B cell (primary cell): ENCODE measurements at regions not wholly inside any gene's neighbourhood (a gene's known extent, or its start where the extent isn't known, plus 50 kb on each side); places are given as distances from the start of the nearest gene placed in this dataset.

Experiments
- ATAC-seq: fragments of 200-7000 bp; cut with Tn5 transposase; one replicate; pipeline ENCODE4 v1.10.0; 2021; ENCODE audit warnings: low read depth, mild to moderate bottlenecking, moderate number of reproducible peaks, moderate library complexity
- CTCF ChIA-PET: fragments of 350-600 bp; sonication (Branson Sonifier 250); formaldehyde crosslinking; loops from one replicate; lab custom pipeline; 2021; ENCODE audit warnings: antibody characterized with exemption, inconsistent platforms; lab: Charles Lee
- POLR2A ChIA-PET: fragments of 350-600 bp; sonication (Branson Sonifier 250); formaldehyde crosslinking; loops from one replicate; lab custom pipeline; 2021; ENCODE audit warnings: antibody characterized with exemption; lab: Charles Lee
- DNase-seq: peaks from one replicate; pipeline ENCODE4 v3.0.0; 2013
- H2AFZ ChIP-seq: 2 replicates; pipeline ENCODE4 v1.6.1; 2012; ENCODE audit warnings: mild to moderate bottlenecking, low read depth, low read length; ENCODE audit not compliant: insufficient read depth, poor library complexity, severe bottlenecking
- H3K27ac ChIP-seq, 2 donors: 1 replicate in 1 of 2; 2 replicates in 1 of 2; pipeline ENCODE4 v1.5.1; 2012 to 2013; ENCODE audit warnings: low read length in 2 of 2, mild to moderate bottlenecking in 2 of 2, moderate library complexity in 1 of 2
- H3K27me3 ChIP-seq, 4 experiments: fragments of 200-600 bp in 1 of 4; sonication (generic) in 1 of 4; replicated peaks in 1 of 4; 1 replicate in 2 of 4; 2 replicates in 2 of 4; pipeline versions ENCODE4 v1.6.1 to v1.7.0; 2013 to 2016; ENCODE audit warnings: low read length in 3 of 4, mild to moderate bottlenecking in 2 of 4, mixed read lengths in 1 of 4, moderate library complexity in 1 of 4; ENCODE audit not compliant: insufficient read depth in 4 of 4, control insufficient read depth in 3 of 4; ENCODE audit errors: control extremely low read depth in 1 of 4
- H3K36me3 ChIP-seq, 2 experiments: replicated peaks in 1 of 2; 1 replicate in 1 of 2; 2 replicates in 1 of 2; pipeline versions ENCODE4 v1.6.1 to v1.7.1; 2013; ENCODE audit warnings: low read length in 1 of 2; ENCODE audit not compliant: insufficient read depth in 2 of 2, control insufficient read depth in 1 of 2; ENCODE audit errors: control extremely low read depth in 1 of 2, extremely low read depth in 1 of 2
- H3K4me1 ChIP-seq, 2 donors: fragments of 200-600 bp in 1 of 2; sonication (generic) in 1 of 2; 1 replicate in 1 of 2; 2 replicates in 1 of 2; pipeline versions ENCODE4 v1.5.1 to v1.6.1; 2013 to 2017; ENCODE audit warnings: low read length in 2 of 2; ENCODE audit not compliant: control insufficient read depth in 2 of 2, insufficient read depth in 2 of 2
- H3K4me2 ChIP-seq: replicated peaks from 2 replicates; pipeline ENCODE3; 2012; ENCODE audit warnings: mild to moderate bottlenecking, low read depth, low read length; ENCODE audit not compliant: poor library complexity, severe bottlenecking
- H3K4me3 ChIP-seq, 5 experiments: fragments of 200-600 bp in 1 of 5; sonication (generic) in 1 of 5; 1 replicate in 3 of 5; 2 replicates in 2 of 5; pipeline versions ENCODE4 v1.5.1 to v1.7.0; 2011 to 2016; ENCODE audit warnings: low read length in 4 of 5, mild to moderate bottlenecking in 4 of 5, low read depth in 2 of 5, control low read depth in 1 of 5, moderate library complexity in 1 of 5; ENCODE audit not compliant: insufficient read depth in 1 of 5; ENCODE audit errors: control extremely low read depth in 1 of 5, extremely low read depth in 1 of 5
- H3K79me2 ChIP-seq: fragments of 200-600 bp; sonication (generic); one replicate; pipeline ENCODE4 v1.6.0; 2016; ENCODE audit warnings: low read length; ENCODE audit not compliant: control insufficient read depth, insufficient read depth
- H3K9ac ChIP-seq: fragments of 200-600 bp; sonication (generic); 2 replicates; pipeline ENCODE4 v1.6.1; 2017; ENCODE audit warnings: mild to moderate bottlenecking, low read length, moderate library complexity
- H3K9me3 ChIP-seq, 3 donors: one replicate each; pipeline versions ENCODE4 v1.6.1 to v1.7.1; 2013; ENCODE audit warnings: low read length in 2 of 3; ENCODE audit not compliant: control insufficient read depth in 2 of 3, insufficient read depth in 1 of 3; ENCODE audit errors: control extremely low read depth in 1 of 3
- H4K20me1 ChIP-seq: 2 replicates; pipeline ENCODE4 v1.6.0; 2012; ENCODE audit warnings: mild to moderate bottlenecking, low read length; ENCODE audit not compliant: insufficient read depth, control insufficient read depth, poor library complexity, severe bottlenecking
- H3K27ac Mint-ChIP-seq: one replicate; pipeline ENCODE4 v1.8.0; 2021; ENCODE audit warnings: mixed read lengths
- H3K27me3 Mint-ChIP-seq: one replicate; pipeline ENCODE4 v1.8.0; 2021; ENCODE audit warnings: mixed read lengths
- H3K4me1 Mint-ChIP-seq: one replicate; pipeline ENCODE4 v1.8.0; 2021; ENCODE audit warnings: mixed read lengths
- H3K4me3 Mint-ChIP-seq: one replicate; pipeline ENCODE4 v1.8.0; 2021; ENCODE audit warnings: mixed read lengths
- H3K9me3 Mint-ChIP-seq: one replicate; pipeline ENCODE4 v1.8.0; 2022; ENCODE audit warnings: mixed read lengths; ENCODE audit not compliant: insufficient read depth
- EZH2 ChIP-seq: IDR thresholded peaks from 2 replicates; pipeline ENCODE4 v1.6.1; 2012; ENCODE audit warnings: borderline replicate concordance, low read depth, mild to moderate bottlenecking, moderate library complexity, low read length; ENCODE audit not compliant: insufficient read depth, poor library complexity, severe bottlenecking
- WGBS: methylation state at CpG from one replicate; pipeline ENCODE4 v1.1.5; 2013; ENCODE audit warnings: missing lambda C conversion rate; ENCODE audit not compliant: insufficient coverage; 5-methylcytosine and 5-hydroxymethylcytosine counted together
- intact Hi-C: fragments of 100-400 bp; cut with micrococcal nuclease; formaldehyde crosslinking; loops from one replicate; pipeline ENCODE4 v1.10.0; 2022
- TF ChIP-seq, protein P1 (sequence below): fragments of 200-600 bp; IDR thresholded peaks from one replicate; pipeline ENCODE4 v1.8.0; 2022; ENCODE audit warnings: antibody characterized with exemption, mild to moderate bottlenecking

DNA sequence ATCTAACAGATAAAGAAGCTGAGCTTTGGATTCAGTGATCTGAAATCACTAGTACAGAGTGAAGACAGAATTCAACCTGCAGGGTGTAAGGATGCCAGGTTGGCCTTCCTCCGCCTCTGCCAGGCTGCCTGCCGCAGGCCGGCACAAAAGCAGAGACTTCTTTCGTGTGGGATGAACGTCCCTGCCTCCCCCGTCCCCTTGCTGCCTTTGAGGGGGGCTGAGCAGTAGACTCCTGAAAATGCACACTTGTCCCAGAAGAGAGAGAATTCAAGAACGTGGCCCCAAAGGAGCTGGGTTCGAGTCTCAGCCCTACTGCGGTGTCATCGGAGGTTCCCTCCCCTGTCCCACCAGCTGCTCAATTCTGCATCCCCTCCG is 154.3 kb downstream of the BCL11B start:
- no peak overlapping the region for H3K9ac ChIP-seq
- Mint-ChIP-seq H3K9me3 (no peaks in the 10 kb centered on the region), H3K27ac (no peak overlapping the region), H3K4me3 (no peak overlapping the region), H3K4me1 (no peaks in the 10 kb centered on the region), H3K27me3 (peaks cover 3% of the 10 kb centered on the region)
- ATAC-seq, result no peak
- H3K27ac ChIP-seq, result no peak overlapping the region
- intact Hi-C loops, result no loop called here
- peaks cover 0 to 3% (median 0%) of the 10 kb centered on the region in 4 experiments for H3K27me3 ChIP-seq
- ChIA-PET CTCF (no interaction called here), POLR2A (no interaction called here)
- no peaks in the 10 kb centered on the region for H3K79me2 ChIP-seq
- H2AFZ ChIP-seq, result no peak overlapping the region
- 75% methylated on average over 11 of the region's 11 CpGs for WGBS
- H3K4me2 ChIP-seq, result no peak overlapping the region
- peaks cover 0 to 34% (median 0%) of the 10 kb centered on the region in 3 donors for H3K9me3 ChIP-seq
- no peaks in the 10 kb centered on the region for H3K4me1 ChIP-seq
- no peak for DNase-seq
- no peaks in the 10 kb centered on the region for H4K20me1 ChIP-seq
- H3K4me3 ChIP-seq, result no peak overlapping the region
- H3K36me3 ChIP-seq, result no peaks in the 10 kb centered on the region
- TF ChIP-seq EZH2, result no peak
- TF ChIP-seq, protein P1, sequence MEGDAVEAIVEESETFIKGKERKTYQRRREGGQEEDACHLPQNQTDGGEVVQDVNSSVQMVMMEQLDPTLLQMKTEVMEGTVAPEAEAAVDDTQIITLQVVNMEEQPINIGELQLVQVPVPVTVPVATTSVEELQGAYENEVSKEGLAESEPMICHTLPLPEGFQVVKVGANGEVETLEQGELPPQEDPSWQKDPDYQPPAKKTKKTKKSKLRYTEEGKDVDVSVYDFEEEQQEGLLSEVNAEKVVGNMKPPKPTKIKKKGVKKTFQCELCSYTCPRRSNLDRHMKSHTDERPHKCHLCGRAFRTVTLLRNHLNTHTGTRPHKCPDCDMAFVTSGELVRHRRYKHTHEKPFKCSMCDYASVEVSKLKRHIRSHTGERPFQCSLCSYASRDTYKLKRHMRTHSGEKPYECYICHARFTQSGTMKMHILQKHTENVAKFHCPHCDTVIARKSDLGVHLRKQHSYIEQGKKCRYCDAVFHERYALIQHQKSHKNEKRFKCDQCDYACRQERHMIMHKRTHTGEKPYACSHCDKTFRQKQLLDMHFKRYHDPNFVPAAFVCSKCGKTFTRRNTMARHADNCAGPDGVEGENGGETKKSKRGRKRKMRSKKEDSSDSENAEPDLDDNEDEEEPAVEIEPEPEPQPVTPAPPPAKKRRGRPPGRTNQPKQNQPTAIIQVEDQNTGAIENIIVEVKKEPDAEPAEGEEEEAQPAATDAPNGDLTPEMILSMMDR, result no peak

DNA sequence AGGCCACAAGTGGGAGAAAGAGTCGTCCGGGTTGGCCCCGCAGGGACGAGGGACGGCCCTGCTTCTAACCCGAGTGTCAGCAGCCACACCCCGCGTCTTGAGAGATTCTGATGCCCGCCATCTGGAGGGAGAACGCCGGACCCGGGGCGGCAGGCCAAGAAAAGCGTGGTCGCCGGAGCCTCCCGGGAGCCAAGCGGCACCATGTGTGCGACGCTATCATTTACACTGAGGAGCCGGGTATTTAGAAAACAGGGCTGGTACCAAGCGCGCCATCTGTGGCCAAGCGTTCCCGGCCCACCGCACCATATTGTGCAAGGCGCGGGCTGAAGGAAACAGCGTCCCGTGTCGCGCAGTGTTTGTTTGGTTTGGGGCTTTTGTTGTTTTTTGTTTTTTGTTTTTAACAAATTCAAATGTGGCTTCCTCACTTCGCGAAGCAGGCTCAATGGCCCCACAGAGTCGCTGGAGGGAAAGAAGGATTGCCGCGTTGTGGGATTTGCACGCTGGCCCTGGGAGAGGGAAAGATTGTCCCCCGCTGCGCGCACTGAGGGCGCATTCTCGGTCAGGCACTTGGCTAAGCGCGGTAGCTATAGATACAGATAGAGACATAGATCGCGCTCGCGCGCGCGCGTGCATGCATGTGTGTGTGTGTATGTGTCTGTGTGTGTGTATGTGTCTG is 153.8 kb downstream of the BCL11B start:
- WGBS, result 19% methylated on average over 47 of the region's 53 CpGs
- no peak for ATAC-seq
- ChIA-PET CTCF (no interaction called here), POLR2A (no interaction called here)
- Histone ChIP-seq H2AFZ (no peak overlapping the region), H3K9me3 (peaks cover 0 to 38% (median 0%) of the 10 kb centered on the region in 3 donors), H3K79me2 (no peaks in the 10 kb centered on the region), H3K4me2 (no peak overlapping the region), H3K36me3 (no peaks in the 10 kb centered on the region), H3K27ac (no peak overlapping the region), H3K9ac (no peak overlapping the region), H3K27me3 (peaks cover 0 to 3% (median 0%) of the 10 kb centered on the region in 4 experiments), H4K20me1 (no peaks in the 10 kb centered on the region), H3K4me1 (no peaks in the 10 kb centered on the region), H3K4me3 (no peak overlapping the region)
- H3K9me3 Mint-ChIP-seq, result no peaks in the 10 kb centered on the region
- DNase-seq, result no peak
- no peak for TF ChIP-seq EZH2
- TF ChIP-seq, protein P1, result no peak
- H3K27ac Mint-ChIP-seq, result no peak overlapping the region
- intact Hi-C loops, result no loop called here
- H3K4me1 Mint-ChIP-seq, result no peaks in the 10 kb centered on the region
- H3K27me3 Mint-ChIP-seq, result peaks cover 3% of the 10 kb centered on the region
- no peak overlapping the region for H3K4me3 Mint-ChIP-seq
